SIG-M5 treated with dmso at 0.1 percent for 504 hours (cell line): ENCODE measurements at regions not wholly inside any gene's neighbourhood (a gene's known extent, or its start where the extent isn't known, plus 50 kb on each side); places are given as distances from the start of the nearest gene placed in this dataset.
"Not testable (repeated sequence)": the region's sequence is repeated elsewhere in the genome, so short reads cannot be mapped to it uniquely, and the experiment has no call there.

Experiments
- DNase-seq: peaks from one replicate; lab custom pipeline; 2025; ENCODE audit not compliant: unreplicated experiment; lab: John Stamatoyannopoulos, UW

DNA sequence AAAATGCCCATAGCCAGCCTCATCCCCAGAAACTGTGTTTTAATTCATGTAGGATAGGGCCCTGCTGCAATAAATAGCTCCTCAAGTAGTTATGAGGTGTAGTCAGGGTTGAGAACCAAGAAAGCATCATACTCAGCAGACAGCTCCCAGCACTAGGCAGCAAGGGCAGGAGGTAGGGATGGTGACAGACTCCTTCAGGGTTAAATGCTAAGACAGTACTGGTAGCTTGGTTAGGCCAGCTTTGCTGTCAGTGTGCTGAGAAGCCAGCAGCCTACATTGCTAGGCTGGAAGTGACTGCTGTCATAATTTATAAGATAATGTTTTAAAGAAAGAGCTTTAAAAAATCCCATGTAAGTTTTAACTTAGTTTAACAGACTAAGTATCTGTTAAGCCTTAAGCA is 113.9 kb upstream of the IMMP2L start:
- no peak for DNase-seq

DNA sequence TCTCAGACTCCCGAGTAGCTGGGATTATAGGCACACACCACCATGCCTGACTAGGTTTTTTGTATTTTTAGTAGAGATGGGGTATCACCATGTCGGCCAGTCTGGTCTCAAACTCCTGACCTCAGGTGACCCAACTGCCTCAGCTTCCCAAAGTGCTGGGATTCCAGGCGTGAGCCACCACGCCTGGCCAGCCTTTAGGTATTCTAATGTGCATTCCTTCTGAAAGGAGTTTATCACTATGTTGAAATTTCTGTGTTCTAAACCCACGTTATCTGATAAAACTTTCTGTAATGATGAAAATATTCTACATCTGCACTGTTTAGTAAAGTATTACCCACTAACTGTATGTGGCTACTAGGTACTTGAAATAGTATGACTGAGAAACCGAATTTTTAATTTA is 110.6 kb upstream of the IMMP2L start:
- DNase-seq: no peak

DNA sequence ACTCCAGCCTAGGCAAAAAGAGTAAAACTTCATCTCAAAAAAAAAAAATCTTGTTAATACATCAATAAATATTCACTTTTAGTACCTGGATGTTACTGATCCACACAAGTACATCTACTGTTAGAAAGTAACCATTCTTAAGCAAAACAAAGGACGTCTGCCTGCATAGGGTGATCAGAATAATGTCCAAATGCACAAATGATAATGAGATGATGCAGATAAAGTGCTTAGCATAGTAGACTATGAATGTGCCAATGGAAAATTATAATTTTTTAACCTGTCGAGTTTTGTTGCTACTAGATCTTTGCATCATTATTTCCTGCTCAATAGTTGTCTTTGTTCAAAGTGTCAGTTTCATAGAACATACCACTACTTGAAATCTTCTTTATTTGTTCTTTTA is 109.6 kb upstream of the IMMP2L start:
- DNase-seq: no peak

DNA sequence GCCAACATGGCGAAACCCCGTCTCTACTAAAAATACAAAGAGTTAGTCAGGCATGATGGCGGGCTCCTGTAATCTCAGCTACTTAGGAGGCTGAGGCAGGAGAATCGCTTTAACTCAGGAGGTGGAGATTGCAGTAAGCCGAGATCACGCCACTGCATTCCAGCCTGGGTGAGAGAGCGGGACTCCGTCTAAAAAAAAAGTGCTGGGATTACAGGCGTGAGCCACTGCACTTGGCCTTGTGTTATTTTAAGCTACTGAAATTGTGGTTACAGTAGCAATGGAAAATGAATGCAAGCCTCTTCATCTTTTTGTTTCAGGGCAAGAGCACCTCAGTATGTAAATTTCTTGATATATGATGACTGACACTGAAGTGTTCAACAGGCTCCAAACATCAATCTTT is 106.4 kb upstream of the IMMP2L start:
- no peak for DNase-seq

DNA sequence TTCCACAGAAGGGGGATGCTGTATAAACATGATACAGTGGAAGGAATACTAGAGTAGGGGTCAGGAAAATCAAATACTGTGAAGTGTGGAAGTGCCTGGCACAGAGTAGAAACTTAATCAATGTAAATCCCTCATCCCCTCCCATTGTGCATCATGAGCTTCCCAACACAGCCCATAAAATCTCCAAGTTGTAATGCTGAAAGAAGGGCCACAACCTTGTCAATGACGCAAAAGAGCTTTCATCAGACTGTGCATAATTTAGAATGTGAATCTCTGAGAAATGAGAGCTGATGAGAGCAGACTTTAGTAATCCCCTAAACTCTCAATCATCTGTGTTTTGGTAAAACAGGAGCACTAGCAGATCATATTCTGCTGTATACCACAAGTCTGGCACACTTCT is 105.2 kb upstream of the IMMP2L start:
- DNase-seq: no peak

DNA sequence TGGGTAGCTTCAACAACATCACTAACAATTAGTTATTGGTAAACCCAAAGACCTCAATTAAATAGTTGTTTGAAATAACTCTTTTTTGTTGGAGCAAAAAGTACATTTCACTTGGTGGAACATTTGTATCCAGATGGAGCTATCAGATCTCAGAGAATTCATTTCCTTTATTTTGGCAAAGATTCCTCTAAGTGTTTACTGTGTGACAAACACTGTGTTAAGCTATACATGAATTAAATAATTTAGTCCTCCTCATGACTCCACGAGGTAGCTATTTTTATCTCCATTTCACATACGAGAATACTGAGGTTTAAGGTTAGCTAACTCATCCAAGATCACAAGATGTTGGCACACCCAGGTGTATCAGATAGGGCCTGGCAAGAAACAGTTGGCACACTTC is 104.0 kb upstream of the IMMP2L start:
- no peak for DNase-seq

DNA sequence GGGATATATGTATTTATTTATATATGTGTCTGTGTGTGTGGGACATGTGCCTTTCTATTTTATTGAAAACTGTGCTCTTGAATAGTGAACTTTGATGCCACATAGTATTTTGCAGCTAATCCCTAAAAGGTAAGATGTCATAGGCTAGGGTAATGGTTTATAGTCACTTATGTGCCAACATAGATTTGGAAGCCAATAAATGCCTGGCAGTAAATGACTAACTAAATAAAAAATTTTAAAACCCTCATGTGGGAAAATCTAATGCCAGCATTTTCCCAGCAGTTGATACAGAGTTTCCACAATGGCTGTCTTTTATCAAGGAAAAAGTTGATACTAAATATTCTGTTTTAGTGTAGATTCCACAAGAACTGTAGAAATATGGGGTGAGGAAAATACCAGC is 101.5 kb upstream of the IMMP2L start:
- no peak for DNase-seq

DNA sequence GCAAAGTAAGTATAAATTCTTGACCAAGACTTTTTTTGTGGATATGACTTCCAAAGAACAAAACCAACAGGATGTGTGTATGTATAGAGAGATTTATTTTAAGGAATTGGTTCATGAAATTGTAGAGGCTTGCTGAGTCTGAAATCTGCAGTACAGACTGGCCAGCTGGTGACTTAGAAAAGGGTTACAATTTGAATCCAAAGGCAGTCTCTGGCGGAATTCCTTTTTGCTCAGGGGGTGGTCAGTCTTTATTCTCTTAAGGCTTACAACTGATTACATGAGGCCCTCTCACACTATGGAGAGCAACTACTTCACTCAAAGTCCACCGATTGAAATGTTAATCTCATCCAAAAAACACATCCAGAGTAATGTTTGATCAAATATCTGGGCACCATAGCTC is 100.1 kb upstream of the IMMP2L start:
- DNase-seq: no peak

DNA sequence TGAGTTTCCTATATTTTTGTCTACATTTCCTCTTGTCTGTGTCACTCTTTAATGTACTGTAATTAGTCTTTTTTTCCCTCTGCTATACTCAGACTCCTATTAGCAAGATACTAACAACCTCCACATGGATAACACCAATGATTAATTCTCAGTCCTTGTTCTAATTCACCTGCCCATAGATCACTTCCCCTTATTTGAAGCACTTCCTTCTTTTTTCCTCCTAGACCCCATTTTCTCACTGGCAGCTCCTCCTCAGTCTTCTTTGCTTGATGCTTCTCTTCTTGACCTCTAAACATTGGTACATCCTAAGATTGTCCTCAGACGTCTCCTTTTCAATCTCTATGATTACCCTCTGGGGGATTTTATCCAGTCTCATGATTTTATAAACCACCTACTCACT is 98.2 kb upstream of the IMMP2L start:
- DNase-seq: peak; percentile 22

DNA sequence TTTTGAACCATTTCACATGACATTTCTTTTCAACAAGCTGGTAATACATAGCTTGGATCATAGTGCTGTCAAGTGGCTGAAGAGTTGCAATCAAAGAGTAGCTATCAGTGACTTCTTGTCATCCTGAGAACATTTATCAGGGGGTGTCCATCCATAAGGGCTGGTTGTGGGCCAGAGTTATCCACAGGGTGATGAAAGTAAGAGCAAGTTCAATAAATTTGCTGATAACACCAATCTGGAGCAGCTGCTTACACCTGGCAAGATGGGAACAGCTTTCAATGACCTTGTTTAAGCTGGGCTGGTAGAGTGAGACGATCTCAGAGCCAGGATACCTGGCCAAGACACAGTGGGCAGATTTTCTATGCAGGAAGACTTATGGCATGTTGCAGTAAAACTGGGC is 96.3 kb upstream of the IMMP2L start:
- no peak for DNase-seq

DNA sequence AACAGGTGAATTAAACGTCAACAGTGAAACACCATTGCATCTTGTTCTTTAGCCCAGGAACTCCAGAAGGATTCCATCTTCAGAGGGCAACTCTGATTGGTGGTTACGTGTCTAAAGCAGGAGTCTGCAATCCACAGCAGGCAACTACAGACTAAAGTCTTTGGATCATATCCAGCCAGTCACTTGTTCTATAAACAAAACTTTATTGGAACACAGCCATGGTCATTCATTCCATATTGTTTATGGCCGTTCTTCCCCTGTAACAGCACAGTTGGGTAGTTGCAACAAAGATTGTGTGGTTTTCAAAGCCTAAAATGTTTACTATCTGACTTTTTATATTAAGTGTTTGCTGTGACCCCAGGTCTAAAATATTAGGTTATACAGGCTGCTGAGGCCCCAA is 94.7 kb upstream of the IMMP2L start:
- no peak for DNase-seq

DNA sequence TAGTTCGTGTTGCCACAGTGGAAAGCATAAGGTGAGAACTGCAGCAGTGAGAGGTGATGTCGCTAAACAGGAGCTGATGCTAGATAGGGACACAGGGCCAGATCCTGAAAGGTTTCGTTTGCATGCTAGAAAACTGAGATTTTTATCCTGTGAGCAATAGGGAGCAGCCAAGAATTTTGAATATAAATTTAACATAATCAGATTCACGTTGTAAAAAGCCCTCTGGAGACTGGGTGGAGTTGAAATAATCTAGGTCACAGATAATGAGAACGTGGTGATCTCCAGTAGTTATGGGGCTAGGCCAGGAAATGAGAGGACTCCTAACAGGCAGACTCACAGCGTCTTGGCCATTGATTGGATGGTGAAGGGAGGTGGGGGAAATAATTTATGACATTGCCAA is 92.1 kb upstream of the IMMP2L start:
- no peak for DNase-seq

DNA sequence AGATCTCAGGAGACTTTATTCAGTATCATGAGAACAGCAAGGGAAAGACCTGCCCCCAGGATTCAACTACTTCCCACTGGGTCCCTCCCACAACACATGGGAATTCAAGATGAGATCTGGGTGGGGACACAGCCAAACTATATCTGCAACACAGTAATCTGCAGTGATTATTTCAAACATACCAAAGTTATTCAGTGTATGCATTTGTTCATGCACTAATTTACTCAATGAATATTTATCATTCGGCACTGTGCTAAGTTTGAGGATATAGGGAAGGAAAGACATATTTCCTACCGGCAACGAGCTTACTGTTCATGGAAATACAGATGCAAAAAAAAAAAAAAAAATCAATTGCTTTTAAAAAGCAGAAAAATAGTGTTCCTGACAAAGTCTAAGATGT is 91.6 kb upstream of the IMMP2L start:
- no peak for DNase-seq

DNA sequence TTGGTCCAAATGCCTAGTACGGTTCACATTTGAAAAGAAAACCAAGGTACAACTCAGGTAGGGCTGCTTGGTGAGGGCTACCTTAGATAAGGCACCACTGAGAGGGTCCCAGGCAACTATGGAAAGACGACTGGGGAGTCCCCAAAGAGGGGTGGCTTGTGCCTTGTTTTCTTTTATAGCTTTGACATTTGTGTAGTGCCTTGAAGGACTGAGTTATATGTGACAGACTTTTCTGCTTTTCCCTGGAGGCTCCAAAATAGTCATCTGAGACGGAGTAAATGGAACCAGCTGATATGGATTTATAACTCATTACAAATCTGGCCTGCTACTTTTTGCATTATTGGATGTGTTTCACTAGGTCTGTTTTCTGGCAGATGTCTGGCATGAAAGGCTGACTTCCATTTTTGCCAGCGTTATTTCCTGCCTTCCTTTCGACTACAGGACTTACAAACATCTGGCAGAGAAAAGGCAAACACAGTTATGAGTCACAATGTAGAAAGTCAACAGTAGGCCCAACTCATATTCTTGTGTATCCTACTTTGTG is 88.2 kb upstream of the IMMP2L start:
- DNase-seq: peak; percentile 12

DNA sequence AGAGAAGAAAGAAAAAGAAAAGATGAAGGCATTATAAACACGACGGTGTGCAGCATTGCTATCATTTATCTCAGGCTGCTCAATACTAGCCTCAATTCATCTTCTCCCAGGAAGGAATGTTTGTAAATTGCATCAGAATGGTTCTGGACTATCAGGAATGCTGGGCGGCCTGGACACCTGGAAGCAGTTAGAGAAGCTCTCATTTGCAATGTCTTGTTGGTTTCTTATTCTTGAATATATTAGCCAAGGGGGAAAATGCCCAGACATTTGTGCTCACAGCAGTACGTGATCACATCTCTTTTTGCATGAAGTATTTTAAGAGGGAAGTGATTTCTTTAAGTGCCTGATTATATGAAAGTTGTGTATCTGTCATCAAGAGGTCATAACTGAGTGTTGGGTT is 85.6 kb upstream of the IMMP2L start:
- no peak for DNase-seq

DNA sequence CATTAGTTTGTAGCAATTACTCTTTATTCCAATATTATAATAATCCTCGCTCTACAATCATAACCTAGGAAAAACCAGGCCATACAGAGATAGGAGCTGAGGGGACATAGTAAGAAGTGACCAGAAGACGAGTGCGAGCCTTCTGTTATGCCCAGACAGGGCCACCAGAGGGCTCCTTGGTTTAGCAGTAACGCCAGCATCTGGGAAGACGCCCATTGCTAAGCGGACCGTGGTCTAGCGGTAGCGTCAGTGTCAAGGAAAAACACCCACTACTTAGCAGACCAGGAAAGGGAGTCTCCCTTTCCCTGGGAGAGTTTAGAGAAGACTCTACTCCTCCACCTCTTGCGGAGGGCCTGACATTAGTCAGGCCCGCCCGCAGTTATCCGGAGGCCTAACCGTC is 82.3 kb upstream of the IMMP2L start:
- DNase-seq: not testable (repeated sequence)

DNA sequence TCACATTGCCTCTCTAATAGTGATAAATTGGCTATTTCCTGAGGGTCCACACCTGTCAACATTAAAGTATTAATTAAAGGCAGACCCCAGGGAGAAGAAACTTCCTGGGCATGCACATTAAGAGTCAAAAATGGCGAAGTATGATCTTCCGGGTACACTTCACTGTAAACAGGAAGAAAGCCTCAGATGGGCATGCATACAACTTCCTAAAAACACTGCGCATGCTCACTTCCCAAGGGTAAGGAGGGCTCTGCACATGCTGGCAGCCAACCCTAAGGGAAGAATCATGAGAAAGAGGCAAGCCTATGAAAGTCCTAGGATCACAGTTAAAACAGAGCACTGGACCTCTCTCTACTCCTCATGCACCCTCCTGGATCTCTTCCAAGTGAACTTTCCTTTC is 80.1 kb upstream of the IMMP2L start:
- no peak for DNase-seq

DNA sequence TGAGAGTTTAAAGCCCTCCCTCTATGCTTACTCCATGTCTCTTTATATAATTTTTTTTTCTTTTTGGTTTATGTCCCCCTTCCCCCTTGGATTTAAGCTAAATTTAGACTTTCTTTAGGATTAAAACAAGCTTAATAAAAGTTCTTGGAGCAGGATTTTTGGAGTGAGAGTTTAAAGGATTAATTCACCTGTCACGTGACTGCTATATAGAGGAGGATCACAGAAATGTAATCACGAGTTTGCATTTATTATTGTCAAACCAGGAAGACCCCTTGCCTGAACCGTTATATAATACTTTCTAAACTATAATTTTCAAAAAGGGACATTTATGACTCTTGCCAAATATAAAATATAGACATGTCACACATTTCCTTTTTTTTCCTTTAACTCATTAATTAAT is 78.1 kb upstream of the IMMP2L start:
- DNase-seq: no peak

DNA sequence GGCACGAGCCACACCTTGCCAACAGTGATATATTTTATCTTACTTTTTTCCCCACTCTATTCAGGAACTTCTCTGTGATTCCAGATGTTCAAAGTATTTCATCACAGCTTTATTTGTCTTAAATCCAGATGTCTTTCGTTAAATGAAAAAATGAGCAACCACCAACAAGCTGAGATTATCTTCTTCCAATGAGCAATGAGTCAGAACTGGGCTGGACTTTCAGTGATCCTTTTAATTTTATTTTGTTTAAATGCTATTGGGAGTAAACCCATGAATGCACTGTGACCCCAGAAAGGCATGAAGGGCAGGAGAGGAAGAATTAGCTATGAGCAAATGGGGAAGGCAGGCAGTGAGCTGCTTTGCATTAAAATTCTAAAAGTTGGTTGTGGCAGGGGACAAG is 77.6 kb upstream of the IMMP2L start:
- no peak for DNase-seq

DNA sequence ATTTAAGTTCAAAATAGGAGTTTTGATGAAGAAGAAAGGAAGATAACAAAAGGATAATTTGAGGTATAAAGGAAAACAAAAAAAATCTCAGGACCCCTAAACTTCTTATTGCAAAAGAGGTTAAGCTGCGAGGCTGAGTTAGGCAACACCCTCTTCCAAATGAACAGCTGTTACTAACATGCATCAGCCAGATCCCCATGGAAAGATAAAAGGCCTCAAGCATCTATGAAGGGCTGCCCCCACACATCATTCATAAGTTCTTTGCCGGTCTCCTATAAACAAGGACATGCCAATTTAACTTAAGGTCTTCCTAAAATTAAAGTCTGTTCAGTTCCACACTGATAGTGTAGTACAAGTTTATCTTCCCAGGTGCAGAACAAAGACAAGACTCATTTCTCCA is 75.8 kb upstream of the IMMP2L start:
- DNase-seq: no peak

DNA sequence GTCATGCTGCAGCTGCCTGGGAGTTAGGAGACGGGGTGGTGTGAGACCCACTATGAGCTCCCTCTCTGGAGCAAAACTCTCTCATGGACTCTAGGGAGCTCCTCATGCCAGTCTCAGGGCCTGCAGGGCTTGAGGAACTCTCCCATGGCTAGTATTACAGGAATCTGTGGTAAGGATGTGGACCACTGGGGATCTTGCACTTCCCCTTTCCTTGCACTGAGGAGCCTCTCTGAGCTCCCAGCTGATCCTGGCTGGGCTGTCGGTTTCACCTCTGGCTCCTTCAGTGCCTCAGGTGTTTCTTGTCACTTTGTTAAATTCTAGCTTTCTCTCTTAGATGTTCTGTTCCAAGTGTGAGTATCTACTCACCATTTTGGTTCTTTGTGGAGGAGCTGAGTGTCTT is 71.6 kb upstream of the IMMP2L start:
- no peak for DNase-seq

DNA sequence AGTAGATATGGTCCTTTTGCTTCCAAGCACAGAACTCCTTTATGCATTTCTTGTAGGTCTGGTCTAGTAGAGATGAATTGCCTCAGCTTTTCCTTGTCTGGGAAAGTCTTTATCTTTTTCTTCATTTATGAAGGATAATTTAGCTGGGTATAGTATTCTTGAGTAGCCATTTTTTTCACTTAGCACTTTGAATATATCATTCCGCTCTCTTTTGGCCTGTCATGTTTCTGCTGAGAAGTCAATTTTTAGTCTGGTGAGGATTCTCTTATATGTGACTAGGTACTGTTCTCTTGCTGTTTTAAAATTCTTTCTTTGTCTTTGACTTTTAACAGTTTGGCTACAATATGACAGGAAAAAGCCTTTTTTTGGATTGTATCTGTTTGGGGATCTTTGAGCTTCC is 68.6 kb upstream of the IMMP2L start:
- DNase-seq: no peak

DNA sequence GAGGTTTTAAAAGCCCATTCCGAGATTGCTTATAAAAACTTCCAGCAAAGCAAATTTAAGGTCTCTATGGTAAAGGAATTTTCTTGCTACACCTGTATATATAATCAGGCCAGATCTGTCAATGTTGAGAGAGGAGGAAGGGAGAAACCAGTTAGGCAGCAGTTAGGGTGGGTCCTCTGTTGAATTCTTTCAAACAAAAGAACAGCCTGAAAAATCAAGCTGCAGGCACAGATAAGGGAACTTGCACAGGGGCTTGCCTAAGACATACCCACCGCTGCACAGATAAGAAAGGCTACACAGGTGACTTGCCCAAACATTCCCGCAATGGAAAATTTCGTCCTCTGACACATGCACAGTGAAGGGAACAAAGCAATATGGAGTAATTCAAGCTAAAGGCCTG is 59.8 kb upstream of the IMMP2L start:
- no peak for DNase-seq
